ENCODE measurements at regions not wholly inside any gene's neighbourhood (a gene's known extent, or its start where the extent isn't known, plus 50 kb on each side); places are given as distances from the start of the nearest gene placed in this dataset.

DNA sequence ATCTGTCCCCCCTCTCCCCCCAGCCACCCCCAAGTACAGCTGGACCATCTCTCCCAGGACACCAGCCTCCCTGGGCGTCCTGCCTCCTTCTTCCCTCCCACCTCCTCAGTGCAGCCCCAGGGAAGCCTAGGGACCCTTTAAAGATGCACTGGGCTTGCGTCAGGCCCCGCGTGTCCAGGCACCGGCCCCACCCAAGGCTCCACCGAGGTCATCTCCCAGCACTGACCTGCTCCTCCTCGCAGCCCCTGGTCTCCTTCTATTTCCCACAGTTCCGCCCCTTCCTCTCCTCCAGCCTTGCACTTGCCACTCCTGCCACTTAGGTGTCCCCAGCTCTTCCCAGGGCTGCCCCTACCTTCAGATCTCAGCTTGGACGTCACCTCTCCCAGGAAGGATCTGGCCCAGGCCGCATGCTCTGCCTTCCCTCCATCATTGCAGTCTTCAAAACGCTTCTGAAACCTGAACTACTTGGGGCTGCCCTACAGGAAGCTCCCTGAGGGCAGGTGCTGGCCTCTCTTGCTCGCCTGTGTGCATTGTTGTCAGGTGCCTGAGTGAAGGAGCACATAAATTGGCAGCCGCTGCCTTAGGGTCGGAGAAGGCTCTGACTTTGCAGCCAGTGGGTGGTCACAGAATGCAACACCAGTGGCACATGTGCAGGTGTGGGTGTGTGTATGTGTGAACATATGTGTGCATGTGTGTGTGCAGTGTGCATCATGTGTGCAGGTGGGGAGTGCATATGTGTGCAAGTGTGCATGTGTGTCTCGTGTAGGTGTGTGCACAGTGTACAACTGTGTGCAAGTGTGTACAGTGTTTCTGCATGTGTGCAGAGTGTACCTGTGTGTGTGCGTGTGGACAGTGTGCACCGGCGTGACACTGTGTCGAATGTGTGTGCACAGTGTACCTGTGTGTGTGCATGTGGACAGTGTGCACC is 152.9 kb downstream of the C9orf50 start:
- TF ChIP-seq GATA3 (IDR thresholded peaks at IDR 0.05; ENCODE audit: low read depth, low read length), result no peak
- no peak for TF ChIP-seq GATA2 (IDR thresholded peaks at IDR 0.05; ENCODE audit: low read depth, low read length)

DNA sequence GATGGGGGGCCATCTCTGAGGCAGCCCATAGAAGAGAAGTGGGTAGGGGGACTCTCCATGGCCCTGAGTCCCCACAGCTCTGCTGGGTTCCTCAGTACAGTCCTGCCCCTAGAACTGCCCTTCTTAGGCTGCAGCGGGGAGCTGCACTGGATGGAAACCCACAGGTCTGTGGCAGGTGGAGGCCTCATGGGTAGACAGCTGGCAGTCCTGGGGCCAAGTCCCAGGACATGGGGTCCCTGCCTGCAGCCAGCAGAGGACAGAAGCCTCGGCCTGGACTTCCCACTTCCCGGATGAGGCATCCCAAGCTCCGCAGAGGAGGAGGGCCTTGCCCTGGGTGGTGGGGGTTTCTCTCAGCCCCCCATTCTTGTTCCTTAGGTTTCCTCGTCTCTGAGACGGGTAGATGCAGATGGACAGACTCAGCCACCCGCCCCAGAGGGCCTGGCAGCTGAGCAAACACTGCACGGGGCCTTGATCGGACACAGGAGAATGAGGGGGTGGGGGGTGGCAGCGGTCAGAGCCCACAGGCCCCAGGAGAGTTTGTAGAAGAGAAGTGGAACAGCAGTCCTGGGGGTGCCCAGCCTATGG is 153.8 kb downstream of the C9orf50 start:
- TF ChIP-seq GATA2 (IDR thresholded peaks at IDR 0.05; ENCODE audit: low read depth, low read length) (no peak), GATA3 (IDR thresholded peaks at IDR 0.05; ENCODE audit: low read depth, low read length) (no peak)

DNA sequence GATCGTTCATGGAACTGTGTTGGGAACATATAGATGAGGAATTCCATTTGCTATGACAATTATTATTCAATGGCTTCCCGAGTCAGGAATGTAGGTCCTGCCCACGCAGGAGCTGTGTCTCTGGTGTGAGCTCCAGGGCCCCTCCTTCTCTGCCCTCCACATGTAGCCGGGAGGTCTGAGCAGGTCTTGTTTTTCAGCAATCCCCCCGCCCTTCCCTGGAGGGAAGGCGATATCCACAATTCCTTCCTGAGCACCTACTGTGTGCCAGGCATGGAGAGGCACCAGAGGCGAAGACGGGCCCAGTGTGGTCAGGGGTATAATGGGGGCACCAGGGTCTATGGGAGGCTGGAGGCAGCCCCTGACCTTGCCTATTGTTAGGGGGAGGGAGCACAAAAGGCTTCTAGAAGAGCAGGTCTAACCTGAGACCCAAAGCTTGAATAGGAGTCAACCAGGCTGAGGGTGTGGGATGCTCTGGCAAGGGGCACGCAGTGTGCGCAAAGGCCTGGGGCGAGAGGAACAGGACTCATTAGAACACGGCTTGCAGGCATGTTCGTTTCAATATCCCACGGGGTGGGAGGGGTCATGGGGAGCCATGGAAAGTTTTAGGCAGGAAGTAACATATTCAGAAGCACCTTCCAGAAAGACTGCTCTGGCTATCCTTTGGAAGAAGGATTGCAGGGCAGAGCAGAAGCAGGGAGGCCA is 154.9 kb downstream of the C9orf50 start:
- TF ChIP-seq GATA3 (IDR thresholded peaks at IDR 0.05; ENCODE audit: low read depth, low read length) (no peak), GATA2 (IDR thresholded peaks at IDR 0.05; ENCODE audit: low read depth, low read length) (no peak)

DNA sequence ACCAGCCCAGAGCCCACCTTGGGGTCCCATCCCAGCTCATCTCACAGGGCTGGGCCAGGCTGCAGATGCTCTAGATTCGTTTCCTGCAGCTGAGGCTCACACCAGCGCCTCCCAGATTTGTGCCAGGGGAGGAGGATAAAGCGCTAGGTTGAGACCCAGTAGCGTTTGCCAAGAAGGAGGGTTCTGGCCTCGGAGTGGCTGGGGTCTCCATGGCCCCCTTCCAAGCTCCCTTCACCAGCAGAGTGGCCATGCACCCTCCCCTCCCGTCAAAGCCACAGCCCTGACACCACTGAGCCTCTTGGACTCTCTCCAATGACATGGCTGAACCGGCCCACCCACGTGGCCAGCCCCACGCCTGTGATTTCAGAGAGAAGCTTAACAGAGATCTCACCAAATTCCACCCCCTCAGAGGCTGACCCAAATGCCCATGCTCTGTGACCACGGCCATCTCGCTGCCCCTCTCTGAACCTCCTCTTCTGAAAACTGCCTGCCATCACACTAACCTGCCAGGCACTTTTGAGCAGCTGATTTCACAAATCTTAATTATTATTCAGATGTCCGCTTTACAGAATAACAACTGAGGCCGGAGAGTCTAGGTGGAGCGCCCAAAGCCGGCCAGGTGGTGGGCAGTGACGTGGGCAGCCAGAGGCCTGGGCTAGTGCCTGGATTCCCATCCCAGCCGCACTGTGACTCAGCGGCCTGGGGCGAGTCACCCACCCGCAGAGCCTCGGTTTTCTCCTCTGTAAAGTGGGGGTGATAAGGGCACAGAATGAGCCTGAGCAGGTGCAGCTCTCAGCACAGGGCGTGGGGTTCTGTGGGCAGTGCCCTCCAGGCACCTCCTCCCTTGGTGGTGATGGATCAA is 155.7 kb downstream of the C9orf50 start:
- no peak for TF ChIP-seq GATA3 (IDR thresholded peaks at IDR 0.05; ENCODE audit: low read depth, low read length)
- no peak for TF ChIP-seq GATA2 (IDR thresholded peaks at IDR 0.05; ENCODE audit: low read depth, low read length)

DNA sequence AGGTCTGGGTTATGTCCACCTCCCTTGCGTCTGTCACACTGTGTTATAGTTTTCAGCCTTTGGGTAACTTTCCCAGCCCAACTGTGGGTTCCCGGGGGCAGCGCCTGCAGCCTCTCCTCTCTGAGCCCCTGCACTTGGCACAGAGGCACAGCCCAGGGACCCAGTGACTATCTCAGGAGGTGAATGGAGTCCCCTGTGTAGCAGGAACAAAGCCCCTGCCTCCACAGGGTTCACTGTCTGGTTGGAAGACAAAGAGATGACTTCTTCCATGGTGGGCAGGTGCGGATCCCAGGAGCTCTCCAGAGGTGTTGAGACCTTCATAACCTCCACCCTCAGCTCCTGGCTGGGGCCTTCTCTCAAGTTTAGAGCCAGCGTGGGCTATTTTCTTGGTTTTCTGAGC is 156.9 kb downstream of the C9orf50 start:
- TF ChIP-seq GATA2 (IDR thresholded peaks at IDR 0.05; ENCODE audit: low read depth, low read length) (no peak), GATA3 (IDR thresholded peaks at IDR 0.05; ENCODE audit: low read depth, low read length) (no peak)

DNA sequence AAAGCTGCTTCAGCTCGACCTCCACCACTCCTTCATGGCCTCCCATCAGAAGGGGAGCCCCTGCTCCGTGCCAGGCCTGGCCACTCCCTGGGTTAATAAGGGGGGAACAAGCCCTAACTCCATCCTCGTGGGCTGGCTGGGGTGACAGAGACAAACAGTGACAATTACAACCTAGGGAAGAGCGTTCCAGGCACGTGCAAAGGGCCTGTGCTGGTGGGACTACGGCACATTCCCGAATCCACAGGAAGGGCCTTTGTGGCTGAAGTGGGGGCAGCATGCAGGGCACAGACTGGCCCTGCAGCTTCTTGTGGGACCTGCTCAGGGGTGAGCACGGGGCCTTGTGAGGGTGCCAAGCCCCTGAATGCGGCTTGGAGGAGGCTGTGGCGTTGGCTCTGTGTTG is 157.4 kb downstream of the C9orf50 start:
- TF ChIP-seq GATA3 (IDR thresholded peaks at IDR 0.05; ENCODE audit: low read depth, low read length) (no peak), GATA2 (IDR thresholded peaks at IDR 0.05; ENCODE audit: low read depth, low read length) (no peak)

DNA sequence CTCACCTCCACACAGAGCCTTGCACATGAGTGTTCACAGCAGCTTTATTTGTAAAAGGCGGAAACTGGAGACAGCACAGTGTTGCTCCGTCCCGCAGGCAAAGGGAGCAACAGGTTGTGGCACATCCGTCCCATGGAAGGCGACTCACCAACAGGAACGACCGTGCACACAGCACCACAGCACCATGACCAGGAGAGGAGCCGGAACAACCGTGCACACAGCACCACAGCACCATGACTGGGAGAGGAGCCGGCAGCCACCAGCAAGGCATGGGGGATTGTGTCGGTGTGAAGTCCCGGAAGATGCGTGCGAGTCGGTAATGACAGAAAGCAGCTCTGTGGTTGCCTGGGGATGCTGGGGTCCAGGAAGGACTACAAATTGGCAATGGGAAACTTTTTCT is 158.5 kb downstream of the C9orf50 start:
- TF ChIP-seq GATA3 (IDR thresholded peaks at IDR 0.05; ENCODE audit: low read depth, low read length) (no peak), GATA2 (IDR thresholded peaks at IDR 0.05; ENCODE audit: low read depth, low read length) (no peak)

DNA sequence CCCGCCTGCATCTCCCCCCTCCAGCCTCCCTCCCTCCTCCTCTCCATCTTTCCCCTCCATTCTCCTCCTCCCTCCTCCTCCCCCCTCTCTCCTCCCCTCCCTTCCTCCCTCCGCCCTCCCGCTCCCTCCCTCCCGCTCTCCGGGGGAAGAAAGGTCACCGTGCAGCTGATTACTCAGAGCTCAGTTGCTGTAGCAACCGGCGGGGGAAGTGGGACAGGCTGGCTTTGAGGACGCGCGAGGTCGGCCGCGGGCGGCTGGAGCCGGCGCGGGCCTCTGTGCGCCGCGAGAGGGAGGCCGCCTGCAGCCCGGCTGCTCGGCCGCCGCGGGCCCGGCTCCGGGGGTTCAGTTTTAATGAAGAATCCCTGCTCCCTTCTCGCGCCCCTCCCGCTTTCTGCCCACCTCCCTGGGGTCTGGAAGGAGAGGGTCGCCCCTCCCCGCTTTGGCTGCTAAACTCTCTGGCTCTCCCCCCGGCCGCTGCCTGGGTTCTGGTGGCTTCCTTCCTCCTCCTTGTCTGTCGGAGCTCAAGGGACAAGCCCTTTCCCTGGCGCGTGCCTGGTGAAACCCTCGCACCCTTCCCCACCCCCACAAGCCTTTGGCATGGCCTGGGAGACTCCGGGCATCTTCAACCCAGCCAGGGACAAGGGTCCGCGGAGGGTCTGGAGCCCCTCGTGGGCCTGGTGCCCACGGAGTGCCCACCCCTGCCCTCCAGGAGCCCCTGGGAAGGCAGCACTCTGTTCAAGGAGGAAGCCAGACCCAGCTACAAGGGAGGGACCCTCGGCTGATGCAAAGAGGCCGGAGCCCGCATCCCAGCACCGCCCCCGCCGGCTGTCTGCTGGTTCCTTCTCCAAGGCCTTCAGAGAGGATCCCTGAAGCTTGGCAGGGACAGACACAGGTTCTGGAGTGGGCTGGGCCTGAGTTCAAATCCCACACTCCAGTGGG is 160.3 kb downstream of the C9orf50 start:
- TF ChIP-seq GATA3 (IDR thresholded peaks at IDR 0.05; ENCODE audit: low read depth, low read length), result no peak
- TF ChIP-seq GATA2 (IDR thresholded peaks at IDR 0.05; ENCODE audit: low read depth, low read length), result no peak

DNA sequence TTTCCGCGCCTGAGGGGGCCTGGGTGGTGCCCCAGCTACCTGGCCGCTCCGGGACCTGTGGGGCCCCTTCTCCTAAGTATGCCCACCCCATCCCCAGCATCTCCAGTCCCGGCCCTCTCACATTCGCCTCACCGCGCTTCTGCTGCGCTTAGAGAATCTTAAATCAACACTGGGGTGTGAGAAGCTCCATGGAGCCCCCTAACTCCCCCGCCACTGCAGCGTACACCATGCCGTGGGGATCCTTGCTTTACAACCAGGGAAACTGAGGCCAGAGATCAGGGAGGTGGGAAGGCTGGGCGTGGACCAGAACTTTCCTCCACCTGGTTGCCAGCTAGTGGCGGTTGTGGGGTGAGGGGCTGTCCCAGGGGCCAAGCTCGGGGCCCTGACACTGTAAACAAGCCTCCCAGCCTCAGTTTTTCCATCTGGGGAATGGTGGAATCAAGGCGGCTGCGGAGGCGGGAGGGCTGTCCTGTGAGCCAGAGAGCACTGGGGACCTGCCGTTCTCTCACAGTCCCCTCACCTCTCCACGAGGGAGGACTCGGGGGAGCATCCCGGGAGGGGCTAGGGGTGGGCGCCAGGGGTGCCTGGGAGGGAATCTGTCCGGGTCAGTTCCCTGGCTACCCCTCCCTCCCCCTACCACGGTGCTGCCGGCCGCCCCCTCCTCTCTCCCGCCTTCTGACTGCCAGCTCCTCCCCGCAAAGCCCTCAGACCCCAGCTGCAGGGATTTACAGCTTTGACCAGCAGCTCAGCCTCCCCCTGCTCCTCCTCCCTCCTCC is 161.2 kb downstream of the C9orf50 start:
- no peak for TF ChIP-seq GATA2 (IDR thresholded peaks at IDR 0.05; ENCODE audit: low read depth, low read length)

DNA sequence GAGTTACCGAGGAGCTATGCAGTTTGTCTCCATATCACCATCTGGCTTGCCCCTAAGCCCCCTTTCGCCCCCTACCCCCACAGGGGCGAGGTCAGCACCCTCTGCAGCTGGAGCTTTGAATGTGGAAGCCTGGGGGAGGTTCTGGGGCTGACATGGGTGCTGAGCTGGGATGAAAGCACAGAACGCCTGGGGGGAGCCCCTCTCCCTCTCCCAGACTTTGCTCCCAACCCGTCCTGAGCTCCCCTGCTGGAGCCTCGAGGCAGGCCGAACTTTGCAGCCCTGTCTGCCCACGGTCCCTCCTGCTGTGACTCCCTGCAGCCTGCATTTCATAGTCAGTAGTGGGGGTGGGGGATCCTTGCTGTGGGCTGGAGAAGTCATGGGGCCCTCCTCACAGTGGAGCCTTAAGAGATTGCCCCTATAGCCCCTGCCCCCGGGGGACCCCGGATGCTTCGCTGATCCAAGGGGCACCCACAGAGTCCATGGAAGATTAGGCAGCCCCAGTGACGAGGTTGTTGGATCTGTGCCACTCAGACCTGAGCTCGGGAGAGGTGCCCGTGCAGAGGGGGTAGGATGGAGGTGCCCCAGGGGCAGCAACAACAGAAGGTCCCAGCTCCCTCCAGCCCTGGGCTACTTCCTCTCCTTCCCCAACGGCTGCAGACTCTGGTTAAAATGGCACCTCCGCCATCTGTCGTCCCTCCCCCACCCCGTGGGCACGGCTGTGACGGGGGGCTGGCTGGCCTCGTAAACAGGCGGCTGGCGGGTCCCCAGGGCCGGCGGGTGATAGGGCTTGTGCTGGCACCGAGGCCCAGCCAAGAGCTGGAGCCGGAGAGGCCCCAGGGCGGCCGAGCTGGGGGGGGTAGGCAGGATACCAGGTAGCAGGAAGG is 162.0 kb downstream of the C9orf50 start:
- no peak for TF ChIP-seq GATA2 (IDR thresholded peaks at IDR 0.05; ENCODE audit: low read depth, low read length)
- TF ChIP-seq GATA3 (IDR thresholded peaks at IDR 0.05; ENCODE audit: low read depth, low read length), result no peak

DNA sequence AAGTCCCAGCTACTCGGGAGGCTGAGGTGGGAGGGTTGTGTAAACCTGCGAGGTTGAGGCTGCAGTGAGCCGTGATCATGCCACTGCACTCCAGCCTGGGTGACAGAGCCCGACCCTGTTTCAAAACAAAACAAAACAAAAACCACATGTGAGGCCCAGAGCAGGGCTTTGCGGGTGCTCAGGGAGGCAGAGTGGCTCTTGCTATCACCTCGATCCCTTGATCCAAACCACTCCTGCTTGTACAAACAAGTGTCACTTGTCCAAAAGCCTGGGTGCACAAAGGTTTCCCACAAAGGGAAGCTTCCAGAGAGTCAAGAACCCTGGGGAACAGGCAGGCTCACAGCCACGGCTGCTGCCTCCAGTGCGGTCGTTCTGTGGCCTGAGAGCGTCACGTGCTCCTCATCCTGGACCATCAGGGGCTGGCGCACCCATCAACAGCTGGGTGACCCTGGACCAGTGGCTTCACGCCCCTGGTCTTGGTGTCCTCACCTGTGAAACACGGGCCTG is 162.7 kb downstream of the C9orf50 start:
- TF ChIP-seq GATA3 (IDR thresholded peaks at IDR 0.05; ENCODE audit: low read depth, low read length), result no peak
- no peak for TF ChIP-seq GATA2 (IDR thresholded peaks at IDR 0.05; ENCODE audit: low read depth, low read length)

Data from SH-SY5Y (cell line).